ENCODE measurements at regions not wholly inside any gene's neighbourhood (a gene's known extent, or its start where the extent isn't known, plus 50 kb on each side); places are given as distances from the start of the nearest gene placed in this dataset.
"Not testable (repeated sequence)": the region's sequence is repeated elsewhere in the genome, so short reads cannot be mapped to it uniquely, and the experiment has no call there.

DNA sequence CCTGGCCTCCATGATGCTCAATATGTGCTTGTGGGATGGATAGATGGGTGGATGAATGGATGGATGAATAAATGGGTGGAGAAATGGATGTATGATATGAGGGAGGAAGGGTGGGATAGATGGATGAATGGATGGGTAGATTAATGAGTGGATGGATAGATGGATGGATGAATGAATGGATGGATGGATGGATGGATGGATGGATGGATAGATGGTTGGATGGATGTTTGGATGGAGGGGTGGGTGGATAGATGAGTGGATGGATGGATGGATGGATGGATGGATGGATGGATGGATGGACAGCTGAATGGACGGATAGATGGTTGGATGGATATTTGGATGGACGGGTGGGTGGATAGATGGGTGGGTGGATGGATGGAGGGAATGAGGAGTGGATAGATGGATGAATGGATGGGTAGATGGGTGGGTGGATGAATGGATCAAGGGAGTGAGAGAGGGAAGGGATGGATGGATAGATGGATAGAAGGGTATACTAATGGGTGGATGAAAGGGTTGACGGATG lies 139.4 kb downstream of the CEBPB start:
- DNase-seq (ENCODE audit: low spot score), result no peak

GRCh38 chr20:50330504-50331313 lies 140.1 kb downstream of the CEBPB start:
- DNase-seq (ENCODE audit: low spot score), result no peak

DNA sequence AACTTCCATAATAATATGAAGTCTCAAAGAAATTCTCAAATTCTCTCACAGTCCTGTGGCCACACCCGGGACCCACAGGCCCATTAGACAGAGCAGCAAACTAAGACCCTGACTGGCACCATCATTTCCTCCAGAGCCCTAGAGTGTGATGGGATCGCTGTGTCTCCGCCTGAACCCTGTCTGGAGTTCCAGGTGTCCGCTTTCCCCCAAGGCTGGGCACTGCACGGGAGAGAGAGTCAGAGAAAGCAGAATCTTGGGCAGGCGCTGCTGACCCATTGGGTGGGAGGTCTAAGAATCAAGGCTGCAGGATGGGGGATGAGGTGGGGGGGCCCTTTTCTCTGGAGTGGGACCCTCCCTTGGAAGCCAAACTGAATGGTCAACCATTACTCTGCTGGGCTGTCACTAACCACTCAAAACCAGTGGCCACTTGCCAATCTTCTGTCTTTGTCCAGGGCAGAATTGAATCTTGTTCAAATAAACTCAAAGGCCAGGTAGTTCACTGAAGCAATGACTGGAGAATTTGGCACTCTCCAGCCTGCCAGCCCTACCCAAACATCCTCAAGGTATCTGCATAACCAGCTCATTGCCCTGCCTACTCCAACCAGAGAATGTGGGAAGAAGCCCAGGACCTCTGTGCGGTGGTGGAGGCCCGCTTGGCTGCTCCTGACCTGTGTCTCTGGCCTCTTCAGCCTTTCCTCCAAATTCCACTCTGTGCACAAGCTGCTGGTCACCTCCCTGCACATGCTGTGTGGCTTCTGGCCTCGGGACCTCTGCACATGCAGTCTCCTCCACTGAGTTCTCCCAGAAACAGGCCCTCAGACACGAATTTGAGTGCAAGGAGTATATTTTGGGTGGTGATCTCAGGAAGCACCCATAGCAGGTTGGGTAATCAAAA lies 141.1 kb downstream of the CEBPB start:
- no peak for DNase-seq (ENCODE audit: low spot score)

GRCh38 chr20:50332491-50332980 lies 141.9 kb downstream of the CEBPB start:
- no peak for DNase-seq (ENCODE audit: low spot score)

DNA sequence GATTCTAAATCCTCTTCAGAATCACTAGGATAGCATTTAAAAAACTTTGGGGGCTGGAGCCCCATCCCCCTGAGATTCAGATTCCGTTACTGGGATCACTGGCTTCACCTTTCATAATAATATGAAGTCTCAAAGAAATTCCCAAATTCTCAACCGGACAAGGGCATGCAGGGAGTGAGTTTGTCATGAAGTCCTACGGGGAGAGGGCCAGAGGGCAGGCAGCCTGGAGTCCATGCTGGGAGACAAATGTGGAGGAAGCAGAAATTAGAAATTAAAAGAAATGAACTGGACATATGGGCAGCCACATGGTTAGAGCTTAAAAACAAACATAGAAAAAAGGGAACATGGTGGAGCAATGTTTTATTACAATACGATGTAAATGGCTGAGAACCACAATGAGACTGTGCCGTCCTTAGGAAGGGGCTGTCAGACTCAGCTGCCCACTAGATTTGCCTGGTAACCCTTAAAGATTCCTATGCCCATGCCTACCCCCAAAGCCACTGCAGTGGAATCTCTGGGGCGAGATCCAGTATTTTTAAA lies 142.6 kb downstream of the CEBPB start:
- no peak for DNase-seq (ENCODE audit: low spot score)

- no peak for DNase-seq (ENCODE audit: low spot score)
These were observed 143.2 kb downstream of the CEBPB start for GRCh38 chr20:50333812-50334211.

- DNase-seq (ENCODE audit: low spot score), result not testable (repeated sequence)
These were observed 143.9 kb downstream of the CEBPB start for GRCh38 chr20:50334512-50334911.

DNA sequence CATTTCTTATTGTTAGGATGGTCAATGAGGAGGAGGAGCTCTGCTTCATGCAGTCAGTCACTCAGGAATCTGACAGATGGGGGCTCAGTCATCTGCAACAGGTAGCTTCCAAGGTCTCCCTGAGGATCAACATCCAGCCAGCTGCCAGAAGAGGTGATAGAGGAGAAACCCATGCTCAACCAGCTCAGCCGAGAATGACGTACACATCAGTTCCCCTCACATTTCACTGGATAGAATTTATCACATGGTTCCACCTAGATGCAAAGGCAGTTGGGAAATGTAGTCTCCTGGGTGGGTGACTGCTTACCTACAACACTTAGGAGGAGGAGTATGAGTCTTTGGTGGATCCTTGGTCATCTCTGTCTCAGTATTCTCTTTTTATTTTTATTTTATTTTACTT lies 144.5 kb downstream of the CEBPB start:
- peak; percentile 73 for DNase-seq (ENCODE audit: low spot score)

GRCh38 chr20:50335866-50336265 lies 145.2 kb downstream of the CEBPB start:
- no peak for DNase-seq (ENCODE audit: low spot score)

DNA sequence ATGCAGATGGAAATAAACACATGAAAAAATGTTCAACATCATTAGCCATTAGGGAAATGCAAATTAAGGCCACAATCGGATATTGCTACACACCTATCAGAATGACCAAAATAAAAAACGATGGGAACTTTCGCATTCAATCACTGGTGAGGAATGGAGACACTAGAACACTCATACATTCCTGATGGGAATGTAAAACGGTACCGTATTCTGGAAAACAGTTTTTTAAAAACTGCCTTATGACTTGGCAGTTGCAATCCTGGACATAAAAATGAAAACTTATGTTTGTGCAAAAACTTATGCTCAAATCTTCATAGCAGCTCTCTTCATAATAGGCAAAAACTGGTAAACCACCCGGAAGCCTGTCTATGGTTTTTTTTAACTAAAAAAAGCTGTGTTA lies 146.0 kb downstream of the CEBPB start:
- no peak for DNase-seq (ENCODE audit: low spot score)

GRCh38 chr20:50337521-50338466 lies 147.2 kb downstream of the CEBPB start:
- no peak for DNase-seq (ENCODE audit: low spot score)

- DNase-seq (ENCODE audit: low spot score), result peak; percentile 55
These were observed 148.1 kb downstream of the CEBPB start for GRCh38 chr20:50338479-50339391.

DNA sequence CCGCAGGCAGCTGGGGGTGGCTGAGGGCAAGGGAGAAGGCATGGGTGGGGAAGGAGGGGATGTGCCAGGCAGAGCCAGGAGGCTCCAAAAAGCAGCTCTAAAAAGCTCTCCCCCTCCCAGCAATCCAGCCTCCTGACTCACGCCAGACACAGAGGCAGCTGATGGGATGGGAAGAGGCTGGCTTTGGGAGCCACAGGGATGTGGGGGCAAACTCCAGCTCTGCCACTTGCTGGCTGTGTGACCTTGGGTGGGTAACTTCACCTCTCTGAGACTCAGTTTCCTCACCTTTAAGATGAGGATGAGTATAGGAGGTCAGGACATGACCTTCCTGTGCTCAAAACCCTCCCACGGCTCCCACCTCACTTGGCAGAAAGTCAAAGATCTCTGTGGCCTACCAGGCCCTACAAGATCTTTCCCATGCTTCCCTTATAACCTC lies 148.9 kb downstream of the CEBPB start:
- no peak for DNase-seq (ENCODE audit: low spot score)

- no peak for DNase-seq (ENCODE audit: low spot score)
These were observed 149.9 kb downstream of the CEBPB start for GRCh38 chr20:50340541-50340940.

DNA sequence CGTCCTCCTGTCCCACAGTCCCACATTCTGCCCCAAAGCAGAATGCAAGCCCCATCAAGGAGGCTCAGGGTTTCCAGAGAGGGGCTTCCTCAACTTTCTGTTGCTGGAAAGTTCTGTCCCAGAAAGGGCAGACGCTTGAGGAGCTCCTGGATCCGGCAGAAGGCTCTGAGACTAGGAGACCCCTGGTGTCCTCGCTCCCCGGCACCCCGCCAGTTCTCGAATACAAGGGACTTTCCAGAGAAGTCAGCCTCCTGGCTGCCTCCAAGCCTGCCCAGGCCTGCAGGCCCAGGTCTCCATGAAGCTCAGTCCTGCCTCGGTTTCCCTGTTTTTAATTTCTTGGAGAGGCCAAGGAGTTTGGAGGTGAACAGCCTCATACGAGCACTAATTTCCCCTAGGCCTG lies 150.4 kb downstream of the CEBPB start:
- no peak for DNase-seq (ENCODE audit: low spot score)

DNA sequence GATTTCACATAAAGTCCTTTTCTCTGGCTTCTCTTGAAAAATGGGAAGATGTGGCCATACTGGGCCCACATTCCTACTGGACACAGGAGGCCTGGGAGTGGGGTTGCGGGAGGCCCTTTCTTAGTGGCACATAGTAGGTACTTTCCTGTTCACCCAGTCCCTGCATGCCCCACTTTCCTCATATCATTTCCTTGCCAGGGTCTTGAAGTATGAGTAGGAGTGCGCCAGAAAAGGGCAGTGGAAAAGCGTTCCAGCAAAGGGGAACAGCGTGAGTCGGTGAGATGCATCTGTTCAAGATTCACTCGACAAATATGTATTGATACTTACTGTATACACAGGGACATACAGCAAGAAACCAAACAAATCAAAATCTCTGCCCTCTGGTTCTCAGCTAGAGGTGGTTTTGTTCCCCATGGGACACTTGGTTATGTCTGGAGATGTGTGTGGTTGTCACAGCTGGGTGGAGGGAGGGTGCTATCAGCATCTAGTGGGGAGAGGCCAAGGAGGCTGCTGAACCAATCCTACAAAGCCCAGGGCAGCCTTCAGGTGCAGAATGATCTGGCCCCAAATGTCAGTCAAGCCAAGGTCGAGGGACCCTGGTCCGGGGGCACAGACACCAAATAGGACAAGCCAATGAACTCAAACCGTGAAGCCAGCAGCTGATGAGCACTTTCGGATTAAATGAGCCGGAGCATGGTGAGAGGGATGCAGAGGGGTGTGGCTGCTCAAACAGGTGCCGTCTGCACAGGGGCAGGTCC lies 151.4 kb downstream of the CEBPB start:
- DNase-seq (ENCODE audit: low spot score), result peak; percentile 37

- no peak for DNase-seq (ENCODE audit: low spot score)
These were observed 152.0 kb downstream of the CEBPB start for GRCh38 chr20:50342638-50343102.

- DNase-seq (ENCODE audit: low spot score), result no peak
These were observed 152.5 kb downstream of the CEBPB start for GRCh38 chr20:50343125-50343489.

DNA sequence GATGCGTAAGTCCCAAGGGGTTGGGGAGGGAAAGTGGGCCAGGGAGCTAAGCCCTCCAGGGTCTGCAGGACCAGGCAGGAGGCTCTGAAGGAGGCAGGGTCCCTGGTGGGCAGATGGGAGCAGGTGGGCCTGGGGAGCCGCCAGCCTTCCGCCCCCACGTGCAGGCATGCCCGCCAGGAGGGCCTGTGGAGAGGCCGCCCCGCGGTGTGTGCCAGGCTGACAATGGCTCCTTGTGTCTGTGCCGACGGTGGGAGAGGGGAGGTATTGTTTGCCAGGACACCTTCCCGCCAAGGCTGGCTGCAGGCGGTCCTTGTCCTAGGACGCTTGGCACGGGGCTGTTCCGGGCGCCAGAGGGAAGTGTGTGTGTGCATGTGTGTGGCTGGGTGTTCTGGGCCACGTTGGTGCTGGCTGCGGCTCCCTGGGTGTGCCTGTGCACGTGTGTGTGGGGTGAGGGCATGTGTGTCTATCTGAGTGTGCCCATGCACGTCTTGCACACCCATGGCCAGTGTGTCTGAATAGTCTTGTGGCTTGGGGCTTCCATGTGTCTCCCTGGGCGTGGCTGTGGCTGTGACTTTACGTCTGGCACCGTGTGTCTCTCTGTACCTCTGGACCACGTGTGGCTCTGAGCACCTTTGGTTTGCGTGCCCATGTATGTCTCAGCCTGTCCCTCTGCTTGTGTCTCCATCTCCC lies 153.0 kb downstream of the CEBPB start:
- no peak for DNase-seq (ENCODE audit: low spot score)

Data from NAMALWA (cell line).